ENCODE measurements at regions not wholly inside any gene's neighbourhood (a gene's known extent, or its start where the extent isn't known, plus 50 kb on each side); places are given as distances from the start of the nearest gene placed in this dataset.

DNA sequence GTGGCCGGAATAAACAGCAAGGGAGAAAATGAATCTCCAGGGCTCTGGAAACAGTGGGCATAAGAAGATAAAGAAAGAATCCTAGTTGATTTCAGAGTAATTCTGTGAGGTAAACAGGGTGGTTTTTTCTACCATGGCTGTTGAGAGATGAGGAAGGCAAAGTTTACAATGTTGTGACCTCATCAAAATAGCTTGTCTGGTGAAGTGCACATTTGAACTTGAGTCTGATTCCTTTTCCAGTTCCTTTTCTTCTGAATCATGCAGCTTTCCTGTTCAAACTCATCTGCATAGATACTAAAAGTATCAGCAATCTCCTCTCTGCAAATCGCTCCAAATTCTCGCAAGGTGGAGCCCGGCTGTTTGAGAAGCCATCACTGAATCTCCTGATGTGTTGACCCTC lies 161.7 kb downstream of the PLPP3 start:
- DNase-seq (ENCODE audit: low read depth), result no peak

DNA sequence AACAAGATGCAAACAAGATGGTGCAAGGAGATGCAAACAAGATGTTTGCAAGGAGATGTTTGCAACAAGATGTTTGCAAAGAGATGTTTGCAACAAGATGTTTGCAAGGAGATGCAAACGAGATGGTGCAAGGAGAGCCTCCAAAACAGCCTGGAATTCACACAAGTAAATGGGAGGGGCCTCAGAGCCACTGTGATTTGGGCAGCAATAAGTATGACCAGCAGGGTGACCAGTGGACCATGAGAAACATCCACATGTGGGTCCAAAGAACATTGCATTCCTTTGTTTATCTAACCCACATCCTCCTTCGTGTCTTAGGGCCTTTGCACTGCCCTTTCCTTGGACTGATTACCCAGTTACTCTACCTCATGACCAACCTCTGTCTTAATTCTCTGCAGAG lies 162.9 kb downstream of the PLPP3 start:
- DNase-seq (ENCODE audit: low read depth), result no peak

DNA sequence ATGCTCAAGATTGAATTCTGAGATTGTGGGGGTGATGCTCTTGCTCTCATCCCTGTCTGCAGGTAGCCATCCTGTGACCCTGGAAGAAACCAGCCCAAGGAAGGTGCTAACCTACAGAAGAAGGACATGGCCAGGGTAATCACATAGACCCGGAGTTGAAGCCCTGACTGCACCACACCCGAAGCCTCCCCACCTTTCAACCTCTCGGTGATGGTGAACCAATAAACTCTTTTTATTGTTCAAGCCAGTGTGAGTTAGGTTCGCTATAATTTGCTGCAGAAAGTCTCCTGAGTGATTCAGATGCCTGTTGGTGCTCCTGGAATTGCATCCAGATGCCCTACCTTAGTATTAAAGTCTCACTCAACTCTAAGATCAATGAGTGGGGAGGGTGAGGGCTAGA lies 163.6 kb downstream of the PLPP3 start:
- DNase-seq (ENCODE audit: low read depth), result no peak

GRCh38 chr1:56415258-56415657 lies 164.1 kb downstream of the PLPP3 start:
- DNase-seq (ENCODE audit: low read depth), result no peak

DNA sequence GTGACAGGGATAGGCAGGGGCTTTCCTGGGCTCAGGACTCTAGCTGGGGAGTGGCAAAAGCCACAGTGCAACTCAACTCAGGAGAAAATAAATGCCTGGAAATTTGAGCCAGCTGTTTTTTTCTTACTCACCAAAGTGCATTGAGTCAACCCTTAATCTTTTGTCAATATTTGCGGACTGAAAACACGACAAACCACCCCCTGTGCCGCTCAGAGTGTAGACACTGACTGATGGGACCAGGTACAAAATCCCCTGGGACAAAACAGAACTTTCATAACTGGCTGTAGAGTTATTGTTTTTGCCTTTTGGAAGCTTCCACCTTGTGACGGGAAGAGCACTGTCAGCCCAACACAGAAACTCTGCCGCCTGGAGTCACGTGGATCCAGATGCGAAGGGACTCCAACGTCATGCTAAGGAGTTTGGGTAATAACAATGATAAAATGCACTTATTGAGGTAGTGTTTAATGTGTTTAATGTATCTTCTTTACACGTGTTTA lies 164.6 kb downstream of the PLPP3 start:
- DNase-seq (ENCODE audit: low read depth), result no peak

GRCh38 chr1:56413671-56414199 lies 165.6 kb downstream of the PLPP3 start:
- DNase-seq (ENCODE audit: low read depth), result no peak

DNA sequence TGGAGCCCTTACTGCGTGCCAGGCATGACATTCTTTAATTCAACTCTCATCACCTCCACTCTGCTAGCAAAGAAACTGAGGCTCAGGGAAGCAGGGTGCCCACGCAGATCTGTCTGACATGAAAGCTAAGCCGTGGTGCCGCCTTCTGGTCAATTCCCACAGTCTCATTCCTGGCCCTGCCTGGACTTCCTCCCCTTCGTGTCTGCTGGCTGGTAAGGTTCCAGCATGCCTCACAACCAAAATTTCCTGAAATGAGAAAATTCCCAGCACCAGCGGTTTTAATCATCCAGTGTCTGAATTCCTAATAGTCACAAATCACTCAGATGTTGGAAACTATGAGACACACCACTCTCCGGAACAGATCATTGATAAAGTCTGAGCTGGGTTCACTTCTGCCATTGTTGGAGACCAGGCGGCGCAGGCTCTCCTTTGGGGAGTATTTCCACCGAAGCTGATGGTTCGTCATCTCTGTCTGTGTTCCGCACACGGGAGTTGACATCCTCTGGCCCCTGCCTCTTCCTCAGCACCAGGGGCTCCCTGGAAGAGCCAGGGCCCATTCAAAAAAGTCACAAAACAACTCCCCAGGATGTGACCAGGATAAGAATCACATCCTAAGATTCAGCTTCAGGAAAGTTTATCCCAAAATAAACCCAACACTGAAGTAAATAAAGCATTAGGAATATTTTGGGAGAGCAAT lies 167.7 kb downstream of the PLPP3 start:
- no peak for DNase-seq (ENCODE audit: low read depth)

- DNase-seq (ENCODE audit: low read depth), result no peak
These were observed 168.3 kb downstream of the PLPP3 start for GRCh38 chr1:56411021-56411420.

DNA sequence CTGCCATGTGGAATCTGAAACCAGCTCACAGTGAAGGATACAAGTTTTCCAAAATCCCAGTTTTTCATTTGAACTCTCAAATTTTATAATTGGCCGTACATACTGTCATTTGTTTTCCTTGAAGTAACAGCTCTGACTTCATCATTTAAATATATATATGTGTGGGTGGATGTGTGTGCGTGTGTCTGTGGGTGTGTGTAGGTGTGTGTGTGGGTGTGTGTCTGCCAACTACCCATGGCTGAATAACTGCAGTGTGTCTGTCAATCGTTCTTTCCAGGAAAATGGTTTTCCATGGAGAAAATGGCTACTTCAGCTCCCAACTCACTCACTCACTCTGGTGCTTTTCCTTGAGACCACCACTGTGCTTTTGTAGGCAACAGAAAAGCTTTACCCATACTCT lies 169.0 kb downstream of the PLPP3 start:
- DNase-seq (ENCODE audit: low read depth), result no peak

DNA sequence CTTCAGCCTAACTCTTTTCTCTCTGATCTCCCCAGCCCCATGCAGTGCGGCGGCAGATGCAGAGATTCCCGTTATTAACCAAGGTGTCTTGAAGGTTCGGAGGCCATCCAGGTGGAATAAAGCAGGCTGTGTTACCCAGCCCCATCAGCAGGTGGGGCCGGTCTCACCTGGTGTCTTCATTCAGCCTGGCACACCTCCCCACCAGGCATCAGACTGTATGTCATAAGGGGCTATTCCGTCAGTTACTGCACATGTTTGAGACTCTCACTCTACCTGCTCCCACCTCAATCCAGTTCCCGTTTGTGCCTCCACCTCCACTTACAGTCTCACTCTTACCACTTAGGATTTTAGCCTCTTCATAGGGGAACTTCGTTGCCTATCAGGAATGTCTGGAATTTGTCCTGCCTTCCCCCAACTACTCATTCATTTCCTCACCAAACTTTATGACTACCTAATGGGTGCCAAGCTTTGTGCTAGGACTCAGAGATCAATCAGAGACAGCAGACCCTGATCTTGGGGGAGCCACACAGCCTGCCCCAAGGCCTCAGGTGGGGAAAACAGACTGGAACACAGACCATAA lies 170.2 kb downstream of the PLPP3 start:
- DNase-seq (ENCODE audit: low read depth), result no peak

DNA sequence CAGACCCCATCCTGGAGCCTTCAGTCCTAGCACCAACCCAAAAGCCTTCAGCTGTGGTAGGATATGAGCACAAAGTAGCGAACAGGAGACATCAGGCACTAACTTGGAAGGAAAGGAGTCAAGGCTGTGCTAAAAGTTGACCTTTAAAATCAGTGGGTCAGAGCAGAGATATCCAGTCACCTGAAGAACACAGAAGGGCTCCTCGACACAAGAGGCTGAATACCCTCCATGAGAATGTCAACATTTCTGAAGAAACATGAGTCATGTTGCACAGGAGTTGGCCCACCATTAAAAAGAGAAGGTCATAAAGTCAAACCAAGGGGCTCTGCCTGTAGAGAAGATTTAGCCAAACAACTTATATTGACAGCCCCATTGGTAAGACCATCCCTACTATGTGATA lies 172.5 kb downstream of the PLPP3 start:
- no peak for DNase-seq (ENCODE audit: low read depth)

DNA sequence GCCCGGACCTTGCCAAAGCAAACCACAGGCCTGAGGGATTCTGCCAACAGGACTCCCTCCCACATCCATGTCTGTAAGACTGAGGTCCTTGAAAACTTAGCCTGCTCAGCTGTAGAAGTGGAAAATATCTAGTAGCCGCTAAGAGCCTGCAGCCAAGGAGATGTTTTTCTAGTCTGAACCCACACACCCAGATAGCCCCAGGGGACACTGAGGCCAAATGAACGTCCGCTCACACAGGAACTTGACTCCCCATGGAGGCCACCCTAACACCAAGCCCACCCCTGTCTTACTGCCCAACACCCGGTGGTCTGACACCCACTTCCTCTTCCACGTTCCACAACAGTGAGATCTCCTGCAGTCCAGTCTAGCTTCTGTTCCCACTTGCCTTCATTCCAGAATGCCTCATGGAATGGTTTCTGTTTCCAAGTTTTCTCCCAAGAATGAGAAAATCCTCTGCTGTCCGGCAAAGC lies 174.8 kb downstream of the PLPP3 start:
- DNase-seq (ENCODE audit: low read depth), result no peak

- no peak for DNase-seq (ENCODE audit: low read depth)
These were observed 175.3 kb downstream of the PLPP3 start for GRCh38 chr1:56404066-56404465.

- no peak for DNase-seq (ENCODE audit: low read depth)
These were observed 176.0 kb downstream of the PLPP3 start for GRCh38 chr1:56403321-56403720.

GRCh38 chr1:56401191-56401590 lies 178.2 kb downstream of the PLPP3 start:
- no peak for DNase-seq (ENCODE audit: low read depth)

DNA sequence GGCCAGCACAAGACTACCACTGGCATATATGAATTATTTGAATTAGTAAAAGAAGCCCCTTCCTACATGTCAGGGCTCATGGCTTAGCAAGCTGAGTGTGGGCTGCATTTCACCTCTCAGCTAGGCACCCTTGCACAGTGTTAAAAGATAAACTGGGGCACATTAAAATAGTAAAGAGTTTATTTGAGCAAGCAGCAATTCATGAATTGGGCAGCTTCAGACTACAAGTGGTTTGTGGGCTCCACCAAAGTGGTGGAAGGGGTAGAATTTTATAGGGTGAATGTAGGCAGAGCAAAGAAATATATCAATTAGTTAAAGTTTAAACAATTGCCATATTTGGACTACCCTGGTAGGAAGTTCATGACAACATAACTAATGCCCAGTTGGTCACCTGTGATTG lies 178.8 kb downstream of the PLPP3 start:
- DNase-seq (ENCODE audit: low read depth), result no peak

- no peak for DNase-seq (ENCODE audit: low read depth)
These were observed 179.6 kb downstream of the PLPP3 start for GRCh38 chr1:56399795-56400194.

- no peak for DNase-seq (ENCODE audit: low read depth)
These were observed 180.0 kb downstream of the PLPP3 start for GRCh38 chr1:56399326-56399725.

GRCh38 chr1:56397811-56398231 lies 181.5 kb downstream of the PLPP3 start:
- DNase-seq (ENCODE audit: low read depth), result no peak

- no peak for DNase-seq (ENCODE audit: low read depth)
These were observed 182.0 kb downstream of the PLPP3 start for GRCh38 chr1:56397409-56397808.

DNA sequence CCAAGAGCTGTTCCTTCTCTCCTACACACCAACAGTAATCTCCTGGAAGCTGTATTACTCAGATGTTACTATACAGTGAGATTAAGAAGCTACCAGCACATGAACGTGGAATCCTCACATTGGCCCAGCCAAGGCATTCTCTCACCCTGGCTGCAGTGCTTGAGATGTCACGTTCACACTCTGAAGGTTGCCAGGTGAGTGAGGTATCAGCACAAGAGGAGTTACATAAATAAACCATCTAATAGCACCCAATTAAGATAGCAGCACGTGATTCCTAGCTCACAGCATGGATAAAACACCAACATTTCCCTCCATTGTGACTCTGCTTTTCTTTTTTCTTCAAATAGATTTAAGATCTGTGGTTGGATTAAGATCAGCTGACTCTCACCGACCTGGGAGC lies 182.8 kb downstream of the PLPP3 start:
- no peak for DNase-seq (ENCODE audit: low read depth)

DNA sequence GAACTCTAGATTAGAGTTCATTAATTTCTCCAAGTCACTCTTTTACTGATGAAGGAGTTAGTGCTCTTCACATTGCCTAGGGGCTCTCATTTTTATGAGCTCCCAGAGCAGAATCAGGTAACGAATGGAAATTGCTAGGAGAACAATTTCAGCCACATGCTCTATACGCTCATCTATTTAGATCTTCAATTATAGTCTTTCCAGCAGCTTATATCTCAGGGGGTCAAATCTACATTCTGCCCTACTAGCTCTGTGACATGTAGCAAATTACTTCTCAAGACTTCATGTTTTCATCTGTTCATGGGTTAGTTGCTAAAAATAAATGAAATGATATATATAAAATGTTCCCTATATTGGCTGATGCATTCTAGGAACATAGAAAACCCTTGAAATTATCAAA lies 183.6 kb downstream of the PLPP3 start:
- no peak for DNase-seq (ENCODE audit: low read depth)

DNA sequence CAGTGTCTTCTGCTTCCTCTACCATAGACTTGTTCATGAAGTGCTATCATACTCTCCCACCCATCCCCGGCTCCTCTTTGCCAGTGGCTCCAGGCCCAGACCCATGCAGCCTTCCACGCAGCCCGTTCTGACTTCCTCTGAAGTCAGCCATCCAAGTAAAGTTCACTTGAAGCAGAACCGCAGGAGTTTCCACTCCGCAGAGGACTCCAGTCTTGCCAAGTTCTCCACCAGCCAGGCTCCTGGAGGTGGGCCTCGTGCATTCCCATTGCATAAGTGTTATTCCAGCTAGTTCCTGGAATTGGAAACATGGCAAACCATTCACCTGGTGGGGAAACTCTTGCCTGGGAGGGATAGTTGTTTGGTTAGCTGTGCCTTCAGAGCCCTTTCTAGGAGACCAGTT lies 185.1 kb downstream of the PLPP3 start:
- DNase-seq (ENCODE audit: low read depth), result no peak
